HL-60 (cell line): ENCODE measurements at regions not wholly inside any gene's neighbourhood (a gene's known extent, or its start where the extent isn't known, plus 50 kb on each side); places are given as distances from the start of the nearest gene placed in this dataset.

Experiments
- DNase-seq, 2 experiments: peaks; one replicate each; pipeline ENCODE4 v3.0.0-alpha.2; 2010 to 2020; ENCODE audit warnings: low read depth in 1 of 2, low spot score in 1 of 2
- H3K27ac ChIP-seq: fragments of 250-450 bp; sonication (Bioruptor Pico); replicated peaks from 2 replicates; pipeline ENCODE4 v1.5.1; 2020; ENCODE audit warnings: mild to moderate bottlenecking, moderate library complexity
- H3K27me3 ChIP-seq: fragments of 250-450 bp; sonication (Bioruptor Pico); 2 replicates; pipeline ENCODE4 v1.5.1; 2021; ENCODE audit warnings: mild to moderate bottlenecking, moderate library complexity; ENCODE audit not compliant: insufficient read depth, poor library complexity, severe bottlenecking
- H3K4me3 ChIP-seq: replicated peaks from 2 replicates; pipeline ENCODE4 v1.5.1; 2011; ENCODE audit warnings: mild to moderate bottlenecking, control low read depth, low read length; ENCODE audit not compliant: insufficient read depth
- CTCF ChIP-seq: IDR thresholded peaks from one replicate; pipeline ENCODE4 v1.5.1; 2011; ENCODE audit warnings: low read length, control low read depth, inconsistent platforms; ENCODE audit not compliant: insufficient read depth
- GABPA ChIP-seq: IDR thresholded peaks from 2 replicates; pipeline ENCODE4 v1.6.1; 2012; ENCODE audit warnings: low read depth
- POLR2AphosphoS5 ChIP-seq: IDR thresholded peaks from 2 replicates; pipeline ENCODE4 v1.6.1; 2012; ENCODE audit warnings: low read depth
- REST ChIP-seq: IDR thresholded peaks from 2 replicates; pipeline ENCODE4 v1.6.1; 2012; ENCODE audit warnings: low read depth; ENCODE audit not compliant: insufficient replicate concordance
- SPI1 ChIP-seq: IDR thresholded peaks from 2 replicates; pipeline ENCODE4 v1.6.1; 2012; ENCODE audit warnings: low read depth, mild to moderate bottlenecking, borderline replicate concordance

GRCh38 chr9:109925799-109926198 lies 145.8 kb downstream of the PALM2AKAP2 start:
- Histone ChIP-seq H3K27ac (no peak overlapping the region), H3K4me3 (no peak overlapping the region), H3K27me3 (no peaks in the 10 kb centered on the region)
- no peak for TF ChIP-seq POLR2AphosphoS5
- TF ChIP-seq REST = no peak
- TF ChIP-seq SPI1 = no peak
- no peak for DNase-seq

GRCh38 chr9:109926421-109926869 lies 146.4 kb downstream of the PALM2AKAP2 start:
- H3K27ac ChIP-seq = no peak overlapping the region
- TF ChIP-seq SPI1 = peak; percentile 95
- TF ChIP-seq POLR2AphosphoS5 = no peak
- no peak overlapping the region for H3K4me3 ChIP-seq
- H3K27me3 ChIP-seq = no peaks in the 10 kb centered on the region
- DNase-seq = peak; percentile 4 to 61

GRCh38 chr9:109931623-109932022 lies 151.6 kb downstream of the PALM2AKAP2 start:
- no peak for DNase-seq
- Histone ChIP-seq H3K27ac (no peak overlapping the region), H3K27me3 (no peaks in the 10 kb centered on the region), H3K4me3 (no peak overlapping the region)
- no peak for TF ChIP-seq REST
- no peak for TF ChIP-seq POLR2AphosphoS5
- TF ChIP-seq CTCF = no peak
- TF ChIP-seq GABPA = no peak
- TF ChIP-seq SPI1 = no peak

- no peak overlapping the region for H3K4me3 ChIP-seq
- no peaks in the 10 kb centered on the region for H3K27me3 ChIP-seq
- no peak for DNase-seq
- no peak overlapping the region for H3K27ac ChIP-seq
- TF ChIP-seq SPI1 = no peak
- no peak for TF ChIP-seq POLR2AphosphoS5
- no peak for TF ChIP-seq CTCF
- no peak for TF ChIP-seq GABPA
- TF ChIP-seq REST = no peak
These were observed 154.3 kb downstream of the PALM2AKAP2 start for GRCh38 chr9:109934136-109934856.
